A673 (cell line): ENCODE measurements at regions not wholly inside any gene's neighbourhood (a gene's known extent, or its start where the extent isn't known, plus 50 kb on each side); places are given as distances from the start of the nearest gene placed in this dataset.

Source experiments
- BruUV-seq: library from RNA; stranded (reverse); fragments of 400-500 nt; replicated peaks from 2 replicates; lab custom pipeline; 2021; lab: Mats Ljungman, UMichigan
- CTCF ChIA-PET: fragments of 300-600 bp; sonication (Branson Sonifier 250); formaldehyde crosslinking; loops from one replicate; lab custom pipeline; 2022; ENCODE audit warnings: antibody characterized with exemption; lab: Charles Lee
- POLR2A ChIA-PET: fragments of 300-600 bp; sonication (Branson Sonifier 250); formaldehyde crosslinking; loops from one replicate; lab custom pipeline; 2022; ENCODE audit warnings: antibody characterized with exemption; ENCODE audit not compliant: low non-redundant PET; lab: Charles Lee
- DNase-seq: peaks from one replicate; pipeline ENCODE4 v3.0.0-alpha.2; 2015; ENCODE audit warnings: low spot score
- H3K27ac ChIP-seq: fragments of 200-600 bp; sonication (generic); 2 replicates; pipeline ENCODE4 v1.5.1; 2016; ENCODE audit warnings: mixed run types, low read depth, mild to moderate bottlenecking, mixed read lengths, antibody characterized with exemption, low read length; ENCODE audit not compliant: poor library complexity, severe bottlenecking
- H3K27me3 ChIP-seq: fragments of 200-600 bp; sonication (generic); replicated peaks from 2 replicates; pipeline ENCODE4 v1.6.1; 2017; ENCODE audit warnings: mixed run types, low read depth, mild to moderate bottlenecking, mixed read lengths, antibody characterized with exemption, low read length; ENCODE audit not compliant: insufficient read depth, poor library complexity
- H3K36me3 ChIP-seq: fragments of 200-600 bp; sonication (generic); 2 replicates; pipeline ENCODE4 v1.6.1; 2016; ENCODE audit warnings: mixed run types, mild to moderate bottlenecking, mixed read lengths, antibody characterized with exemption, low read length; ENCODE audit not compliant: insufficient read depth, poor library complexity, severe bottlenecking
- H3K4me1 ChIP-seq: fragments of 200-600 bp; sonication (generic); 2 replicates; pipeline ENCODE4 v1.6.1; 2017; ENCODE audit warnings: mixed run types, mild to moderate bottlenecking, mixed read lengths, antibody characterized with exemption, low read length; ENCODE audit not compliant: insufficient read depth, poor library complexity, severe bottlenecking
- H3K4me3 ChIP-seq: fragments of 200-600 bp; sonication (generic); 2 replicates; pipeline ENCODE4 v1.5.1; 2016; ENCODE audit warnings: low read depth, mixed run types, mild to moderate bottlenecking, mixed read lengths, low read length; ENCODE audit not compliant: poor library complexity, severe bottlenecking
- H3K9me3 ChIP-seq: fragments of 200-600 bp; sonication (generic); 2 replicates; pipeline ENCODE4 v1.6.1; 2016; ENCODE audit warnings: mixed run types, low read depth, mild to moderate bottlenecking, mixed read lengths, antibody characterized with exemption, low read length; ENCODE audit not compliant: poor library complexity, severe bottlenecking
- EZH2 ChIP-seq: fragments of 200-600 bp; sonication (generic); IDR thresholded peaks from 2 replicates; pipeline ENCODE4 v1.6.1; 2017; ENCODE audit warnings: borderline replicate concordance, low read depth, mild to moderate bottlenecking, mixed read lengths, antibody characterized with exemption, low read length; ENCODE audit not compliant: poor library complexity, severe bottlenecking
- intact Hi-C: fragments of 100-400 bp; cut with micrococcal nuclease; formaldehyde crosslinking; loops from one replicate; pipeline ENCODE4 v1.10.0; 2022; ENCODE audit not compliant: unreplicated experiment
- TF ChIP-seq, protein P1 (sequence below): fragments of 300-800, 200-600 bp; sonication (generic); conservative IDR thresholded peaks from 2 replicates; pipeline ENCODE4 v1.5.1; 2017; ENCODE audit warnings: low read depth, mild to moderate bottlenecking, antibody characterized with exemption, low read length, moderate library complexity, mixed read lengths

DNA sequence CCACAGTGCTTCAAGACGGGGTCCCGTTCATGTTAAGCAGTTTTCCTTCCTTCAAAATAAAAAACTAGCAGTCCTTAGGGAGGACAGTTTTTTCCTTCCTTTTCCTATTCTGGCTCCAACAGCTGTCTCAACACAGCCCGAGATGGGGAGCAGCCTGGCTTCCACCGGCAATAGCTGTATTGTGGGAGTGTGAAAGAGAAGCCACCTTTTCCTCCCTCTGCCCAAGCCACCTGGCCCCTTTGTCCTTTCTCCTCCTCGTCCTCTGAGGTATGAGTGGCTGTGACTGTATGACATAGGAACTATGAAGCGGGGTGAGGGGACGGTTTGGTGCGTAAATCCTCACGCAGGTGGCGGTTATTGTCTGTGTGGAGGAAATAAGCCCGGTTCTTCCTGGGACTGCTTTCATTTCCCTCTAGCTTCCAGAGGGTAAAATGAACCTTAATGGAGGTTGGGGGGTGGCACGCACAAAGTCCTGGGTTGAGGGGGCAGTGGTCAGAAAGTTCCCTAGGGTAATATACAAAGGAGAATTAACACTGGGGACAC is 292.0 kb upstream of the DMRT1 start:
- intact Hi-C loops, result no loop called here
- ChIA-PET CTCF (no interaction called here), POLR2A (no interaction called here)
- no peaks in the 10 kb centered on the region for H3K9me3 ChIP-seq
- H3K36me3 ChIP-seq, result no peaks in the 10 kb centered on the region
- no TSS peak for BruUV-seq
- H3K27ac ChIP-seq, result no peak overlapping the region
- H3K4me1 ChIP-seq, result no peaks in the 10 kb centered on the region
- TF ChIP-seq EZH2, result no peak
- TF ChIP-seq, protein P1, sequence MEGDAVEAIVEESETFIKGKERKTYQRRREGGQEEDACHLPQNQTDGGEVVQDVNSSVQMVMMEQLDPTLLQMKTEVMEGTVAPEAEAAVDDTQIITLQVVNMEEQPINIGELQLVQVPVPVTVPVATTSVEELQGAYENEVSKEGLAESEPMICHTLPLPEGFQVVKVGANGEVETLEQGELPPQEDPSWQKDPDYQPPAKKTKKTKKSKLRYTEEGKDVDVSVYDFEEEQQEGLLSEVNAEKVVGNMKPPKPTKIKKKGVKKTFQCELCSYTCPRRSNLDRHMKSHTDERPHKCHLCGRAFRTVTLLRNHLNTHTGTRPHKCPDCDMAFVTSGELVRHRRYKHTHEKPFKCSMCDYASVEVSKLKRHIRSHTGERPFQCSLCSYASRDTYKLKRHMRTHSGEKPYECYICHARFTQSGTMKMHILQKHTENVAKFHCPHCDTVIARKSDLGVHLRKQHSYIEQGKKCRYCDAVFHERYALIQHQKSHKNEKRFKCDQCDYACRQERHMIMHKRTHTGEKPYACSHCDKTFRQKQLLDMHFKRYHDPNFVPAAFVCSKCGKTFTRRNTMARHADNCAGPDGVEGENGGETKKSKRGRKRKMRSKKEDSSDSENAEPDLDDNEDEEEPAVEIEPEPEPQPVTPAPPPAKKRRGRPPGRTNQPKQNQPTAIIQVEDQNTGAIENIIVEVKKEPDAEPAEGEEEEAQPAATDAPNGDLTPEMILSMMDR, result no peak
- no peak overlapping the region for H3K4me3 ChIP-seq
- no peaks in the 10 kb centered on the region for H3K27me3 ChIP-seq
- no peak for DNase-seq

DNA sequence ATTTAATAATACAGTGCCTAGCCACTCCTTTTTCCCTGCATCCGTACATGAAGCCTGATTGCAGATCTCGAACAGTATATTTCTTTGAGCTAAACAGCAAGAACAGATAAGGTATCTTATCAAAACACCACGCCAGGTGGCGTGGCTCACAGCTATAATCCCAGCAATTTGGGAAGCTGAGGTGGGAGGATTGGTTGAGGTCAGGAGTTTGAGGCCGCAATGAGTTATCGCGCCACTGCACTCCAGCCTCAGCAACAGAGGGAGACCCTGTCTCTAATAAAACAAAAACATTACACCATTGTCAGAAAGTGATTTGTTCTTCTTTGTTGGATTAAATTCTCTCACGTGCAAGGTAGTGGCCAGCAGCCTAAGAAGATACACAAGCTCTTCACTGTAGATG is 291.2 kb upstream of the DMRT1 start:
- Histone ChIP-seq H3K27ac (no peak overlapping the region), H3K4me1 (no peaks in the 10 kb centered on the region), H3K4me3 (no peak overlapping the region), H3K36me3 (no peaks in the 10 kb centered on the region), H3K9me3 (no peaks in the 10 kb centered on the region), H3K27me3 (no peaks in the 10 kb centered on the region)
- TF ChIP-seq, protein P1, result no peak
- no peak for TF ChIP-seq EZH2
- no peak for DNase-seq
- no TSS peak for BruUV-seq
- ChIA-PET CTCF (no interaction called here), POLR2A (no interaction called here)
- intact Hi-C loops, result no loop called here

DNA sequence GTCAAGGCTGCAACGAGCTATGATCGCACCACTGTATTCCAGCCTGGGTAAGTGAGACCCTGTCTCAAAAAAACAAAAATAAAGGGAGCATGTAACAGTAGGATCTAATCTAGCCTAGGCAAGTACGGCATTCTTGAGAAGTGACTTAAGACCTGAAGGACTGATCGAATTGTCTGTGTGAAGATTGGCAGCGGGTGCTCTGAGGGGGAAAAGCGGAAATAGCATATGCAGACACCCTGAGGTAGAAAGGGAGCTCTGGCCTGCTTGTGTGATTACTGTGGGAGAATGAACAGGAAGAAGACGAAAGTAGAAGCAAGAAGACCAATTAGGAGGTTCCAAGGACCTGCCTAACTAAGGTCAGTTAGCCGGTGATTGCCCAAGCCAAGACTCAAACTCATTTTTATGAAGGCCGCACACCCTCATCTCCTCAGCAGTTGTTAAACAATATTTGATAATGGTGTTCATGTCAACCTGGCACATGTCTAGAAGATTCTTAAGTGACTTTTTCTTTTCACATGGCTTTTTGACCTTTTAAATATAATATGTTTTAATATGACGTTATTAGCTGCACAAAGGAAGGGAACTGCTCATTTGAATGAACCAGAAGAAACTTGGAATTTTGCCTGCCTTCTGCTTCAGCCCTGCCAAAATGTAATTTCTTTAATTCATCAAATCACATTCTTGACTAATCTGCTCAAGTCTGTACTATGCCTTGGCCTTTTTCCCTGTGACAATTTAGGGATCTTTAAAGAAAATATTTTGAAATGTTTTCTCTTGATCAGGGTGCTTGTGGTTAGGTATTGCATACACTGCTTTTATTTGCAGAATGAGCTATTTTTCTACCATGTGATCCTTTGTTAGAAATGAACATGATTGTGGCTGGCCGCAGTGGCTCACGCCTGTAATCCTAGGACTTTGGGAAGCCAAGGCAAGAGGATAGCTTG is 289.2 kb upstream of the DMRT1 start:
- Histone ChIP-seq H3K27ac (no peak overlapping the region), H3K36me3 (no peaks in the 10 kb centered on the region), H3K27me3 (peaks cover 16% of the 10 kb centered on the region), H3K4me1 (no peaks in the 10 kb centered on the region), H3K9me3 (no peaks in the 10 kb centered on the region), H3K4me3 (no peak overlapping the region)
- no TSS peak for BruUV-seq
- ChIA-PET CTCF (no interaction called here), POLR2A (no interaction called here)
- DNase-seq, result no peak
- intact Hi-C loops, result no loop called here
- TF ChIP-seq, protein P1, result no peak
